ENCODE measurements at regions not wholly inside any gene's neighbourhood (a gene's known extent, or its start where the extent isn't known, plus 50 kb on each side); places are given as distances from the start of the nearest gene placed in this dataset.
"Not testable (repeated sequence)": the region's sequence is repeated elsewhere in the genome, so short reads cannot be mapped to it uniquely, and the experiment has no call there.

DNA sequence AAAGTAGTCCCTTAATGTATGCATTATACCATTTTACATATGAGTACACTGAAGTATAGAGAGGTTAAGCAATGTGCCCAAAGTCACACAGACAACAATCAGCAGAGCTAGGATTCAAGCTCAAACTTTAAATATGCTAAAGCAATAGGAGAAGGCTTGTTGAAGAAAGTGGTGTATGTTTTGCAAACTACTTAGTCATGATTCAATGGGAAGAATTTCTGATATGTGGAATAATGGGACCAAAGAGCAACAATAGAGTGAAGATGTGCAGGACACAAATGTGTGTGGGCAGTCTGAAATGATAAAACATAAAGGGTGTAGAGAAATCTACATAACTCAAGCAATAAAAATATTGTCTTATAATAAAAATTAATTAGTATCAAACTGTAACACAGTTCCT, 109.0 kb upstream of the ARSJ start:
- DNase-seq = no peak

GRCh38 chr4:114091546-114091945, 112.1 kb upstream of the ARSJ start:
- DNase-seq = no peak

GRCh38 chr4:114093221-114093715, 113.8 kb upstream of the ARSJ start:
- DNase-seq = no peak

DNA sequence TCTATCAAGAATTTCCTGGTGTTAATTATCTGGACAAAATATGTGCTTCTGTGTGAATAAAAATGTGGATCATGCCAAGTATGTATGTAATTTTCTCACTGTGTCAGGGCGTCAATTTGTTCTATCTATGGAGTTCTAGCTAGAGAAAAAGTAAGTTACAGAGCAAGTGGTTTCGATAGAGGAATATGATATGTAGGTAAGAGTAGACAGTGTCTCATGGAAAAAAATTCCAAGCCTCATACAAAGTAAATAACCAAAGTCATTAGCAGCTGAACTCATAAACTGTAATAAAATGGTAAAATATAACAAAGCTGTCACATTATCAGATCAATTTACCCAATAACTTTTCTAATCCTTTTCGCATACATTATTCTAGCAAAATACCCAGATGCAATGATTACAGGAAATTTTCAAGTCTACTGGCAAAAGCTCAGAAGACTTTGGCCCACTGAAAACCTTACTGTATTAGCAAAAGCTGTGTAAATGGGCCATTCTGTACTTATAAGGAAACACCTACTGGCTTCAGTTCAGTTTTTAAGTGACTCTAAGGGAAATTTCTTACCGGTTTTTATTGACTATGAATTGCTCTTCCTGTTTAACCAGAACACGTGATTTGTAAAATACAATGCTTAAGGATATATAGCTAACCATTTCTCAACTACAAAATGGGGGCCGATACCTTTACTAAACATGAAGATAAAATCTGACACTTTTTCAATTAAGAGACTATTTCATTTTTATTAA, 121.0 kb upstream of the ARSJ start:
- no peak for DNase-seq

DNA sequence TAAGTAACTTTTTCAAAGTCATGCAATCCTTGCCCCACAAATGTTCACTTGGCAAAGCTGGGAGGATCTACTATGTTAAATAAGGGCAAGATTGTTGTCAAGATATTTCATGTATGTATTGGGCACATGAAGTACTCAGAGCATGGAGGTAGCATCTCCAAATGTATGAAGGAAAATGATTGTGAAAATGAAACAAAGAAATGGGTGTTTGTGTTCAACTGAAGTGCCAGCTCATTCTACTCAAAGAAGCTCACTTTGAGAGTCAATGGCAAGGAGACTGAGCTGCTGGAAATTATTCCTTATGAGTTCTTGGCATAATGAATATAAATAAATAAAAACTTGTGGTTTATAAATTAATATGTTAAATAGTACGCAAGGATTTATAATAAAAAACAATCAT, 124.5 kb upstream of the ARSJ start:
- no peak for DNase-seq

- DNase-seq = peak; percentile 88 to 92
These were observed 129.4 kb upstream of the ARSJ start for GRCh38 chr4:114108869-114109268.

DNA sequence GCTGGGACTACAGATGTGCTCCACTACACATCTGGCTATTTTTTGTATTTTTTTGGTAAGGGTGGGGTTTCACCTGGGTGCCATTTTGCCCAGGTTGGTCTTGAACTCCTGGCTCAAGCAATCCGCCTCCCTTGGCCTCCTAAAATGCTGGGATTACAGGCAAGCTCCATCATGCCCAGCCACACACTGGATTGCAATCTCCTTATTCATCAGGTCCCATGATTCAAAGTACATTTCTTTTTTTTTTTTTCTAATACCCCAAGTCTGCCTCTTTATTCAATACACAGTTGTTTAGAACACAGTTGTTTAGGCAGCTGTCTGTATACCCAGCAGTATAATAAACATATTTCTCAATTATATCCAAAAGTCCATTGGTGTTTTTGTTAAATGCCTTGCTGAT, 130.3 kb upstream of the ARSJ start:
- DNase-seq = no peak

DNA sequence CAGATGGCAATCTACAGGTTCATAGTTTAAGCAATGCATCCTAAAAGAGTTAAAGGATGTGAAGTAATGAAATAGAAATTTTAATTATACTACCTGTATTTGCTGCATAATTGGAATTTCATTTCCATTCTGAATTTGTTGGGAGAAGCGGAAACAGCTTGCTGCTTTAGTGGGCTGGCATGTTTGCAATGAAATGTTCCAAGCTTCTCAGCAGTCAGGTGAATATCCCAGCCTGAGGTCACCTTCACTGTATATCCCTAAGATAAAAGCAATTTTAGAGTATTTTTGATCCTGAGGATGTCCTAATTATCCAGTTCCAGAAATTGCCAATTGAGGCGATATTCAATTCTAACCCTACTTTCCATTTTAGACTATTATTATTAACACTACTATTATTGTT, 136.1 kb upstream of the ARSJ start:
- DNase-seq = no peak

DNA sequence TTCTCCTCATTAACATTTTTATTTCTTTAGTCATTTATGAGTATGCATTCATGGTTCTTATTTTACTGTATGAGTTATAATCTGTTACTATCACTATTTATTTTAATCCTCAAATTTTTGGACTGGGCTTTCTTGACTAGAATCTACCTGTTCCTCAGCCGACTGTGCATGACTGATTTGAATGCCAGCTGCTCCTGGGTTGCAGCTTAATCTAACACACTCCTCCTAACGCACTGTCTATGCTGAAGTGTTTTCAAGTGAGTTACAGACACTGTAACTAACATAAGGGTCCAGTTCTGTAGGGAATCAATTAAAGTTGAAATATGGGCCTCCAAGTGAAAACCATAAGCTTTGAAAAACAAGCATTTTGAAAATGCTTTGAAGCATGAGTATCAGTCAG, 137.4 kb upstream of the ARSJ start:
- peak; percentile 32 to 72 for DNase-seq

DNA sequence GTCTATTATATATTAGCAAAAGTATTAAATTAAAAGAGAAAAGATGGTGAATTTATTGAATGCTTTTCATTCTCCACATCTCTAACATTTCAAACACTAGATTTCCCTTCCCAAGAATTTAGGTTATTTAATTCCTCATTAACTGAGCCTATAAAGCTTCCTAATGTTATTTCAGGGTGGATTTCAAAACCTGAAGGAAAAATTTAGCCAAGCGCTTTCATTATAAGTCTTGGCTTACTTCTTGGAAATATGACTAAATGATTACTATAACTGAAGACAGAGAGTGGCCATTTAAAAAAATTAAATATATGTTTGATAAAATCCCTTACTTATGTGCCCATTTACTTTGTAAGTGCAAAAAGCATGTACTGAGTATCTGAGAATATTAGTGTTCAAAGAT, 141.8 kb upstream of the ARSJ start:
- DNase-seq = no peak

DNA sequence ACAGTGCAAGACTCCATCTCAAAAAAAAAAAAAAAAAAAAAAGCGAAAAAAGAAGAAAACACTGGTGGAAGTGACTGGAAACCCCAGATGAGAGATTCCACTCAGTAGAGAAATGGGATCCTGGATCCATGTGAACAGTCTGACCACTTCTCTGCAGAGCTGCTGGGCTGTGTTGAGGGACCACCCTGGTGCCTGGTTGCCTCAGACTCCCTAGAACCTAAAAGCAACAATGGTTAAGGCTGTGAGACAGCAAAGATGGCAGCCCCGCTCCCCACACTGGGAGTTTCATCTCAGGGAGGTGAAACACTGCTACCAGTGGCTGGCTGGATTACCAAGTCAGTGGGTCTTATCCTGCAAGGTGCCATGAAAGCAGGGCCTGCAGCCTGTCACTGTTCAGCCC, 152.8 kb upstream of the ARSJ start:
- DNase-seq = no peak

- no peak for DNase-seq
These were observed 153.4 kb upstream of the ARSJ start for GRCh38 chr4:114132830-114133229.

- no peak for DNase-seq
These were observed 156.6 kb upstream of the ARSJ start for GRCh38 chr4:114136069-114136468.

- DNase-seq = no peak
These were observed 158.5 kb upstream of the ARSJ start for GRCh38 chr4:114137984-114138383.

- no peak for DNase-seq
These were observed 167.6 kb upstream of the ARSJ start for GRCh38 chr4:114146947-114147618.

- DNase-seq = not testable (repeated sequence)
These were observed 168.3 kb upstream of the ARSJ start for GRCh38 chr4:114147619-114148208.

- not testable (repeated sequence) for DNase-seq
These were observed 169.1 kb upstream of the ARSJ start for GRCh38 chr4:114148372-114149070.

DNA sequence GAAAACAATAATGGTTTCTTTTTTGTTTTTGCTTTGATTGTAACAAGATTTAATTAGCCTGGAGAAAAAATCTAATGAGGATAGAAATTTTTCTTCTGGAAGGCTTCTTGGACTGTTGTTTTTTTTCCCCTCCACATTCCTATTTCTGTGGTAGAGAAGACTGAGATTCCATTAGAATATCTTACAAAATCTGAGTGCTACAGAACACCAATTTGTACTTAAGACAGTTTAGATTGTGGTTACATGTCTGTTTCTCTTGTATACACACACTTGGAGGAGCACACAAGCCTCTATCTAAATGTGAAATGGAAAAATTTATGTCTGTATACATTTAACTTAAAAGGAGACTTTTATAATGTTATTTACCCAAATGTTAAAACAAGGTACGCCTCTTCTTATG, 176.9 kb upstream of the ARSJ start:
- DNase-seq = no peak

- no peak for DNase-seq
These were observed 182.4 kb upstream of the ARSJ start for GRCh38 chr4:114161809-114162208.

DNA sequence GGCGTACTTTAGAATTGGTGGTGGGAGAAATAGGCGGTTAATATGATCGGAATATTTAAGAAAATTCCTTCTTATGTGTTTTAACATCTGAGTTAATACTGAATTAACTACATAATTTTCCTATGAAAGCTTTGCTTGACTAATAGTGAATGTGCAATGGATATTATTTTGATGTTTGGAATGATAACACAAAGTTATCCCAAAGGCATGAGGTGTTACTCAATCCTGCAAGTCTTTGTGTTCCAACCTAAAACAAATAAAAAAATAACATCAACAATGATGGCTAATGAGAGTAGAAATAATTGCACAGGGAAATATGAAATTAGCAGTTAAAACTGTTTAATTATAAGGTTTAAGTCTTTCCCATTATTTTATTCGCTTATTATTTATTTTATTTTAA, 183.6 kb upstream of the ARSJ start:
- no peak for DNase-seq

- no peak for DNase-seq
These were observed 194.5 kb upstream of the ARSJ start for GRCh38 chr4:114173968-114174367.

GRCh38 chr4:114177628-114178027, 198.2 kb upstream of the ARSJ start:
- DNase-seq = no peak

DNA sequence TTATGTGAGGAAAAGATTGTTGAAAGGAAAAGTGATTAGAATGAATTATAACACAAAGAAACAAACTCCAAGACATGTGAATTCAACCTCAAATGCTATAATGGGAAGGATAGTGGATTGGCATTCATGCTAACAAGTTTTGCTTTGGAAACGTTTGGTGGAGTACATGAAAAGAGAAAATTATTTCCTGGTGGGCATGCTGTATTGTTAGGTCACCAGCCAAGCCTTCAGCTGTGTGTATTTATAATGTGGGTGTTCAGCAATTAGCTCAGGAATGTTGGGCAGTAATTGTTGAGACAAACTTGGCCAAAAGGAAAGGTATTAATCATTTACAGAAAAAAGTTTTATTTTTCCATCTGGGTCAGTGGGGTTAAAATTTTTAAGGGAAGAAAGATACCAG, 198.9 kb upstream of the ARSJ start:
- no peak for DNase-seq

- DNase-seq = peak; percentile 29 to 33
These were observed 201.0 kb upstream of the ARSJ start for GRCh38 chr4:114180481-114180880.

Measured in NCI-H524 (cell line).